Neuronal stem cell (in vitro differentiated cells): ENCODE measurements at regions not wholly inside any gene's neighbourhood (a gene's known extent, or its start where the extent isn't known, plus 50 kb on each side); places are given as distances from the start of the nearest gene placed in this dataset.

Experiments used
- DNase-seq: peaks from one replicate; pipeline ENCODE4 v3.0.0-alpha.2; 2013; ENCODE audit warnings: low spot score
- H2AFZ ChIP-seq: one replicate; pipeline ENCODE4 v1.6.1; 2013; ENCODE audit warnings: mild to moderate bottlenecking, low read length, inconsistent platforms
- H2AK5ac ChIP-seq: 2 replicates; pipeline ENCODE4 v1.6.1; 2013; ENCODE audit warnings: low read depth, mild to moderate bottlenecking, inconsistent platforms, low read length, moderate library complexity, mixed read lengths
- H2BK120ac ChIP-seq: 2 replicates; pipeline ENCODE4 v1.6.1; 2013; ENCODE audit warnings: low read depth, mild to moderate bottlenecking, inconsistent platforms, low read length, moderate library complexity, mixed read lengths
- H2BK12ac ChIP-seq: one replicate; pipeline ENCODE4 v1.6.1; 2013; ENCODE audit warnings: low read length, inconsistent platforms
- H2BK15ac ChIP-seq: 2 replicates; pipeline ENCODE4 v1.6.1; 2013; ENCODE audit warnings: mild to moderate bottlenecking, low read length, inconsistent platforms, mixed read lengths
- H2BK5ac ChIP-seq: one replicate; pipeline ENCODE4 v1.6.1; 2013; ENCODE audit warnings: inconsistent platforms, mild to moderate bottlenecking, low read length, moderate library complexity
- H3K14ac ChIP-seq: one replicate; pipeline ENCODE4 v1.6.1; 2013; ENCODE audit warnings: low read length, inconsistent platforms
- H3K18ac ChIP-seq: 2 replicates; pipeline ENCODE4 v1.6.1; 2013; ENCODE audit warnings: low read length, inconsistent platforms
- H3K23ac ChIP-seq: 2 replicates; pipeline ENCODE4 v1.6.1; 2013; ENCODE audit warnings: low read depth, mild to moderate bottlenecking, mixed read lengths, low read length, inconsistent platforms; ENCODE audit not compliant: poor library complexity
- H3K27ac ChIP-seq: replicated peaks from 3 replicates; pipeline ENCODE4 v1.5.1; 2013; ENCODE audit warnings: low read length, inconsistent platforms
- H3K27me3 ChIP-seq, 3 experiments: 2 replicates each; pipeline ENCODE4 v1.6.1; 2013; ENCODE audit warnings: low read length in 3 of 3, mild to moderate bottlenecking in 2 of 3, inconsistent platforms in 1 of 3, low read depth in 1 of 3, mixed read lengths in 1 of 3, moderate library complexity in 1 of 3; ENCODE audit not compliant: control insufficient read depth in 3 of 3, insufficient read depth in 3 of 3
- H3K36me3 ChIP-seq, 2 donors: replicated peaks in 1 of 2; 2 replicates each; pipeline ENCODE4 v1.6.1; 2013; ENCODE audit warnings: low read length in 2 of 2; ENCODE audit not compliant: control insufficient read depth in 2 of 2, insufficient read depth in 2 of 2
- H3K4ac ChIP-seq: 2 replicates; pipeline ENCODE4 v1.6.1; 2013; ENCODE audit warnings: inconsistent platforms, mild to moderate bottlenecking, low read length, moderate library complexity
- H3K4me1 ChIP-seq, 2 donors: 1 replicate in 1 of 2; 2 replicates in 1 of 2; pipeline ENCODE4 v1.6.1; 2013; ENCODE audit warnings: low read length in 2 of 2, low read depth in 1 of 2; ENCODE audit not compliant: control insufficient read depth in 2 of 2, insufficient read depth in 1 of 2
- H3K4me2 ChIP-seq: one replicate; pipeline ENCODE4 v1.6.1; 2013; ENCODE audit warnings: mild to moderate bottlenecking, low read length, inconsistent platforms; ENCODE audit not compliant: insufficient read depth, poor library complexity, severe bottlenecking
- H3K4me3 ChIP-seq, 2 donors: 2 replicates each; pipeline ENCODE4 v1.5.1; 2013; ENCODE audit warnings: low read length in 2 of 2, mild to moderate bottlenecking in 2 of 2, inconsistent platforms in 1 of 2, moderate library complexity in 1 of 2
- H3K79me1 ChIP-seq: one replicate; pipeline ENCODE4 v1.6.1; 2013; ENCODE audit warnings: low read depth, mild to moderate bottlenecking, inconsistent platforms, low read length, moderate library complexity
- H3K9ac ChIP-seq: one replicate; pipeline ENCODE4 v1.6.1; 2013; ENCODE audit warnings: mild to moderate bottlenecking, low read depth, low read length, inconsistent platforms; ENCODE audit not compliant: poor library complexity
- H3K9me3 ChIP-seq, 2 donors: replicated peaks in 1 of 2; 2 replicates each; pipeline versions ENCODE3 to v1.6.1; 2013; ENCODE audit warnings: low read length in 2 of 2, mild to moderate bottlenecking in 2 of 2, inconsistent platforms in 1 of 2, low read depth in 1 of 2, mixed read lengths in 1 of 2, moderate library complexity in 1 of 2; ENCODE audit not compliant: control insufficient read depth in 2 of 2, insufficient read depth in 1 of 2
- H4K8ac ChIP-seq: one replicate; pipeline ENCODE4 v1.6.1; 2013; ENCODE audit warnings: low read depth, mild to moderate bottlenecking, inconsistent platforms, low read length, moderate library complexity
- H4K91ac ChIP-seq: one replicate; pipeline ENCODE4 v1.6.1; 2013; ENCODE audit warnings: low read length, low read depth, mild to moderate bottlenecking, inconsistent platforms; ENCODE audit not compliant: poor library complexity
- WGBS, 2 donors: extraction: QIAGEN DNeasy Blood & Tissue Kit; methylation state at CpG; one replicate each; pipeline ENCODE4 v1.1.7; 2013; ENCODE audit warnings: missing lambda C conversion rate in 2 of 2, mixed read lengths in 1 of 2; ENCODE audit not compliant: insufficient read length in 2 of 2, insufficient replicate concordance in 1 of 2; ENCODE audit errors: extremely low coverage in 2 of 2; 5-methylcytosine and 5-hydroxymethylcytosine counted together

DNA sequence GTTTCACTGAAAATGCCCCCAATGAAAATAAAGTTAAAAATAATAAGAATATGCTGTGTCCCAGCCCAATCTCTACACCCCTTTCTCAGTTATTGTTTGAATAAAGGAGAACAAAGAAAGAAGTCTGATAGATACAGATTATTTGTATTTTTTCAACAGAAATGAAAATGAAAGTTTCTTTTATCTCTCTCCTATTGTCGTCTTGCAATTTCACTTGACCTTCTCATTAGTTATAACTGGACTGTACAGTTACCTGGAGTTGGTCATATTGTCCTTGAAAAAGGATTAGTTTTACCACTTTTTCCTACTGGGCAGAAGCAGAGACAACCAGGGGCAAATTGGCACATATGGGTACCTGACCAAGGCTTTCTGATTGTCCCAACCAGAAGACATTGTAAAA lies 440.0 kb downstream of the PDCD6IP start:
- Histone ChIP-seq H3K18ac (no peak overlapping the region), H3K4me1 (peaks cover 5% of the 10 kb centered on the region in 2 donors), H2BK15ac (no peak overlapping the region), H3K4me3 (no peak overlapping the region), H3K4me2 (no peak overlapping the region), H2BK5ac (no peak overlapping the region), H3K27me3 (no peaks in the 10 kb centered on the region), H3K9ac (no peak overlapping the region), H4K91ac (no peak overlapping the region), H2BK12ac (no peak overlapping the region), H4K8ac (no peak overlapping the region), H3K4ac (no peak overlapping the region), H3K23ac (no peak overlapping the region), H3K79me1 (no peaks in the 10 kb centered on the region), H3K36me3 (no peaks in the 10 kb centered on the region), H2BK120ac (no peak overlapping the region), H2AFZ (no peak overlapping the region), H2AK5ac (no peak overlapping the region), H3K9me3 (no peaks in the 10 kb centered on the region), H3K14ac (no peak overlapping the region), H3K27ac (no peak overlapping the region)
- DNase-seq: no peak
- no CpG with 5 or more reads among the region's 1 CpG for WGBS, 2 donors

DNA sequence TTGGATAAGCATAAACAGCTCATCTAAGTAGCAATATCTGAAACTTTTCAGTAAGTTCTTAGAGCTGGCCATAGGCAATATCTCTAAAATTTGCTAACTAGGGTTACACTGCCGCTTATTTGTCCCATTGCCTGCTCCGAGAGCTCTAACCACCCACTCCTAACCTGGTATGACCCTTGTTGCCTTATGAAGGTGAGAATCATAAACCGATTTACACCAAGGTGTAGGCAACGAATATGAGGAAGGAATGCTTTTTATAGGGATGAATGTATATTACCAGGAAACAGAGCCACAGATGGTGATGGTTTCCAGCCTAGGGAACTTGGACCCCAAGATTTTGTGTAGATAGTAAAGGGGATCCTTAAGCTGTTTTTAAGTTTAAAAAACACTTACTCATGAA lies 440.9 kb downstream of the PDCD6IP start:
- no peak overlapping the region for H3K18ac ChIP-seq
- H4K8ac ChIP-seq: no peak overlapping the region
- H3K23ac ChIP-seq: no peak overlapping the region
- H3K4me2 ChIP-seq: no peak overlapping the region
- H3K4ac ChIP-seq: no peak overlapping the region
- no peak overlapping the region for H4K91ac ChIP-seq
- H3K79me1 ChIP-seq: no peaks in the 10 kb centered on the region
- DNase-seq: no peak
- H2BK120ac ChIP-seq: no peak overlapping the region
- no peak overlapping the region for H2BK15ac ChIP-seq
- H3K4me1 ChIP-seq: peaks cover 5% of the 10 kb centered on the region in 2 donors
- H3K27me3 ChIP-seq: no peaks in the 10 kb centered on the region
- H2AK5ac ChIP-seq: no peak overlapping the region
- H3K27ac ChIP-seq: no peak overlapping the region
- no peaks in the 10 kb centered on the region for H3K36me3 ChIP-seq
- H3K9me3 ChIP-seq: no peaks in the 10 kb centered on the region
- no peak overlapping the region for H3K4me3 ChIP-seq
- no CpG with 5 or more reads among the region's 4 CpGs for WGBS, 2 donors
- no peak overlapping the region for H2BK12ac ChIP-seq
- H2BK5ac ChIP-seq: no peak overlapping the region
- no peak overlapping the region for H2AFZ ChIP-seq
- no peak overlapping the region for H3K14ac ChIP-seq
- H3K9ac ChIP-seq: no peak overlapping the region

DNA sequence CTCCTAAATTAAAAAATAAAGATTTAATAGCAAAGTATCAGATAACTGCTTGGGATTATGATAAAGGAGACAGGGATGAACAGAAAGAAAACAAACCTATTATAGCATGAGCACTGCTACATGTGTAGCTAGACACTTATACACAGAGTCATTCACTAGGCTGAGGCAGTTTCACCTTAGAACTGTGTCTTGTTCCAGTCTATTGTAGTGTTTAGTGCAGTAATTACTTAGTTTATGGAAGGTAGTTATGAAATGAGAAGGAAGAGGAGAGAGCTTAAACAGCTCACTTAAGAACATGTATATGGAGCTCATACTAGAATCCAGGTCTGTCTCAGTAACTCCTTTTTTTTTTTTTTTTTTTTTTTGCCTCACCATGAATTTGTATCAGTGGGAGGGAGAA lies 441.4 kb downstream of the PDCD6IP start:
- H2BK12ac ChIP-seq: no peak overlapping the region
- H2AK5ac ChIP-seq: no peak overlapping the region
- no peak overlapping the region for H3K4me3 ChIP-seq
- H3K14ac ChIP-seq: no peak overlapping the region
- no peaks in the 10 kb centered on the region for H3K27me3 ChIP-seq
- H3K36me3 ChIP-seq: no peaks in the 10 kb centered on the region
- H3K79me1 ChIP-seq: no peaks in the 10 kb centered on the region
- no peak overlapping the region for H4K8ac ChIP-seq
- H3K4me2 ChIP-seq: no peak overlapping the region
- H3K4ac ChIP-seq: no peak overlapping the region
- no peak overlapping the region for H4K91ac ChIP-seq
- H3K4me1 ChIP-seq: peaks cover 5% of the 10 kb centered on the region in 2 donors
- H2BK5ac ChIP-seq: no peak overlapping the region
- no peak overlapping the region for H2BK15ac ChIP-seq
- H3K27ac ChIP-seq: no peak overlapping the region
- no peak overlapping the region for H2BK120ac ChIP-seq
- no peak overlapping the region for H2AFZ ChIP-seq
- no peak for DNase-seq
- H3K9ac ChIP-seq: no peak overlapping the region
- no peak overlapping the region for H3K23ac ChIP-seq
- H3K18ac ChIP-seq: no peak overlapping the region
- no peaks in the 10 kb centered on the region for H3K9me3 ChIP-seq

DNA sequence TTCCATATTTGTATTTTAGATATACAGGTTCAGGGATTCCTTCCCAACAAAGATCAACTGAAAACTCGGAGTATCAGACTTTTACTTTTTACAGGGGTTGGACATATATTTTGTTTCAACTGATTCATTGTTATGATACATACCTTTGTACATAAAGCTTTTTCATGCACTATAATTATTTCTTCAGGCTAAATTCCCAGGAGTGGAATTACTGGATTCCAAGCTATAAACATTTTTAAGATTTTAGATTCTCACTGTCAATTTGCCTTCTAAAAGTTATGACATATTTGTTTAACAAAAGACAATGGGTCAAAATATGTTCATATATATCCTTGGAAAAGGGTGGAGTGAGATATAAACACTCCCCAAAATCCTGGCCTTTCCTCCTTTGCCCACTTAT lies 449.0 kb downstream of the PDCD6IP start:
- Histone ChIP-seq H2BK5ac (no peak overlapping the region), H3K79me1 (no peaks in the 10 kb centered on the region), H3K9me3 (peaks cover 0 to 3% of the 10 kb centered on the region in 2 donors), H4K8ac (no peak overlapping the region), H2BK120ac (no peak overlapping the region), H2AK5ac (no peak overlapping the region), H3K4ac (no peak overlapping the region), H3K4me3 (no peak overlapping the region), H3K18ac (no peak overlapping the region), H3K23ac (no peak overlapping the region), H3K27me3 (no peaks in the 10 kb centered on the region), H3K9ac (no peak overlapping the region), H3K36me3 (no peaks in the 10 kb centered on the region), H4K91ac (no peak overlapping the region), H2BK15ac (no peak overlapping the region), H3K4me2 (no peak overlapping the region), H2AFZ (no peak overlapping the region), H3K14ac (no peak overlapping the region), H3K27ac (no peak overlapping the region), H3K4me1 (no peaks in the 10 kb centered on the region), H2BK12ac (no peak overlapping the region)
- DNase-seq: no peak
- no CpG with 5 or more reads among the region's 1 CpG for WGBS, 2 donors
